Memory B cell (primary cell): ENCODE measurements at regions not wholly inside any gene's neighbourhood (a gene's known extent, or its start where the extent isn't known, plus 50 kb on each side); places are given as distances from the start of the nearest gene placed in this dataset.

Source experiments
- ATAC-seq: fragments of 150-1000 bp; cut with Tn5 transposase; 2 replicates; pipeline ENCODE4 v1.10.0; 2021; ENCODE audit warnings: low read depth, mild to moderate bottlenecking, moderate library complexity
- DNase-seq, 2 donors: peaks; one replicate each; pipeline ENCODE4 v3.0.0; 2022; ENCODE audit warnings: low spot score in 2 of 2
- H3K27ac Mint-ChIP-seq: one replicate; pipeline ENCODE4 v1.8.0; 2022; ENCODE audit warnings: mild to moderate bottlenecking, moderate library complexity, mixed read lengths
- H3K27me3 Mint-ChIP-seq: one replicate; pipeline ENCODE4 v1.8.0; 2022; ENCODE audit warnings: mixed read lengths
- H3K36me3 Mint-ChIP-seq: one replicate; pipeline ENCODE4 v1.8.0; 2022; ENCODE audit warnings: mild to moderate bottlenecking, mixed read lengths
- H3K4me1 Mint-ChIP-seq: one replicate; pipeline ENCODE4 v1.8.0; 2022; ENCODE audit warnings: mixed read lengths
- H3K4me3 Mint-ChIP-seq: one replicate; pipeline ENCODE4 v1.8.0; 2022; ENCODE audit warnings: mild to moderate bottlenecking, moderate library complexity, mixed read lengths
- H3K9me3 Mint-ChIP-seq: one replicate; pipeline ENCODE4 v1.8.0; 2022; ENCODE audit warnings: mixed read lengths

DNA sequence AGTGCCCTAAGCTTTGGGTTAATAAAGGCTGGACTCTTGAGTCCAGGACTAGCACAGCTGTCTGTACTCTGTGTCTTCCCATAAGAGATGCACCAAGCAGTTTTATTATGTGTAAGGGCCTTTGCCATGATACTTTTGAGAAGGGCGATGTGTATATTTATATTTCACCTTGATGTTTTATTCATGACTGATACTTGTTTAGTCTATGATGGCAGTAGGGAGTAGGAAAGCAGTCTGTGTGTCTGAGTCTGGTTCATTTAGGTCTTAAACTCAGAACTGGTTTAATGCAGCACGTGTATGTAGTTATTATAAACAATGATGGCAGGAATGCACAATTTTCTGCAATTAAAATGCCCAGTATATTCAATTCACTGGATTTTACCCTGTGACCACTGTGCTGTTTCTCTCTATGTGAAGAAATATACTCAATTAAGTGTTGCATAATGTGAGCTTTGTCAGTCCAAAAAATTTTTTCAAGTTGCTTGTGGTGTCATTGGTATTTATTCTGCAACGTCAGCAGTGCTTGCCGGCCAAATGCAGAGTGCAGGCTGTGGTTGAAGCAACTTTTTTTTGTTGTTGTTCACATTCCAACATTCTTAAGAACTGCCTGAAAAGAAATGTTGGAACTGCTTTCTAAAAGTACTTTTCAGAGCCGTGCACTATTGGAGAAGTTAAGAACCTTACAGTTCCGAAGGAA is 423.7 kb upstream of the SEMA6D start:
- Mint-ChIP-seq H3K9me3 (no peaks in the 10 kb centered on the region), H3K4me3 (no peak overlapping the region), H3K4me1 (no peaks in the 10 kb centered on the region), H3K27ac (no peak overlapping the region), H3K36me3 (no peaks in the 10 kb centered on the region), H3K27me3 (no peaks in the 10 kb centered on the region)
- DNase-seq, result no peak
- no peak for ATAC-seq

DNA sequence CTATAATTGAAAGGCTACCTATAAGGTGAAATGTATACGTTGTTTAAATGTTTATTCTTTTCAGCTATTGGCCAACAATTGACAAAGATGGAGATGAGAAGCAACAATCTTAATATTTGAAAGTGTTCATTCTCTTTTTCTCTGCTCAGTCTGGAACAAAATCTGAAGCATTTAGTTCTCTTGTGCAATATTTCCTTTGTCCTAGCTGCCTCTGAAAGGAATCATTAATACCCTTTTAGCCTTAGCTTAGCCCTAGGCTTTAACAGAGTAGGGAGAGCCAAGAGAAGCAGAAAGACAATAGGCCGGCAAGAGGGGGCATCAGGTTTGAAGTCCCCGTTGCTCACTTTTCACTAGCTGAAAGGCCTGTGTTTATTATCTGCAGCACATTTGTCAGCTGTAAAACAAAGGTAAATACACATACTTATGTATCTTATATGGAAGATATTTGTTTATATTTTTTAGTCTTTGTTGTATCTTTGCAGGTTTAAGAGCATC is 422.5 kb upstream of the SEMA6D start:
- H3K36me3 Mint-ChIP-seq, result no peaks in the 10 kb centered on the region
- no peaks in the 10 kb centered on the region for H3K27me3 Mint-ChIP-seq
- no peak overlapping the region for H3K4me3 Mint-ChIP-seq
- DNase-seq (no peak), ATAC-seq (no peak)
- no peak overlapping the region for H3K27ac Mint-ChIP-seq
- H3K4me1 Mint-ChIP-seq, result no peaks in the 10 kb centered on the region
- no peaks in the 10 kb centered on the region for H3K9me3 Mint-ChIP-seq

DNA sequence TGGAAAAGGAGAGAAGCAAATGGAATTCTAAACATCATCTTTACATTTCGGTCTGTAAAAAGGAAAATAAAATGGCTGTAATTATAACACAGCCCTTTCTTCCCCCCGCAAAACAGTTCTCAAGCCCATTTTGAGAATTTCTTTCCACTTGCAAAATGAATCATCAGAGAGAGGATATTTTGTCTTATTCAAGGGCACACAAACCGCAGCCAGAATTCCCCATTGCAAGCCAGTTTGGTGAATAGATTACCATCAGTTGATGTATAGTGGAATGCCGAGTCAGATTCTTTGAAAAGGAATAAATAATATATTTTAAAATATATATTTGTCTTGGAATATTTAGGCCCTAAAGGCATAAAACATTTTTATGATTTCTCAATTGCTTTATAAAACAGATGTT is 420.4 kb upstream of the SEMA6D start:
- no peaks in the 10 kb centered on the region for H3K9me3 Mint-ChIP-seq
- H3K36me3 Mint-ChIP-seq, result no peaks in the 10 kb centered on the region
- H3K27me3 Mint-ChIP-seq, result no peaks in the 10 kb centered on the region
- H3K27ac Mint-ChIP-seq, result no peak overlapping the region
- no peaks in the 10 kb centered on the region for H3K4me1 Mint-ChIP-seq
- no peak overlapping the region for H3K4me3 Mint-ChIP-seq
- no peak for DNase-seq
- ATAC-seq, result no peak

DNA sequence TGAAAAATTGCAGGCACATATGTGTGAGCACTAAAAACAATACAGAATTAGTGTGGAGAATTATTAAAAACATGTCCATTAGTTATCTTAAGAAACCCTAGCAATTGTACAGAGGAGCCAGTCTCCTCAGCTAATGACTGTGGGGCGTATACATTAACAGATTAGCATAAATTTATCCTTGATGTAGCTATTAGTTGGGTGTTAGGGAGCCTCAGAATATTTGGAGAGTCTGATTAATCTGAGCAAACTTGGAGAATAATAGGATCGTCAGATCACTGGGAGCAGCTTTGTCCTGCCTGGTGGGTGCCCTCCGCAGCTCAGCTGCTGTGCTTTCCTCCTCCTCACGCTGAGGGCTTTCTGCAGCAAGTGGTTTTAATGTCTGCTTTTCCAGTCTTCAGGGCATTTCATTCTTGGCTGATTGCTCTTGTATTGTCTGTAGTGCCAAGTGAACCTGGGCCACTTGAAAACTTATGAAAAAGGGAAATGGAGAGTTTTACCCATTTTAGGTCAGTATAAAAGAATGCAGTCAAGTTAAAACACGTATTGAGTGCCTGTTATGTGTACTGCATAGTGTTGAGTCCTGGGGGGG is 417.4 kb upstream of the SEMA6D start:
- no peak overlapping the region for H3K27ac Mint-ChIP-seq
- no peaks in the 10 kb centered on the region for H3K27me3 Mint-ChIP-seq
- H3K4me3 Mint-ChIP-seq, result no peak overlapping the region
- H3K36me3 Mint-ChIP-seq, result no peaks in the 10 kb centered on the region
- no peak for DNase-seq
- no peaks in the 10 kb centered on the region for H3K9me3 Mint-ChIP-seq
- no peak for ATAC-seq
- no peaks in the 10 kb centered on the region for H3K4me1 Mint-ChIP-seq

DNA sequence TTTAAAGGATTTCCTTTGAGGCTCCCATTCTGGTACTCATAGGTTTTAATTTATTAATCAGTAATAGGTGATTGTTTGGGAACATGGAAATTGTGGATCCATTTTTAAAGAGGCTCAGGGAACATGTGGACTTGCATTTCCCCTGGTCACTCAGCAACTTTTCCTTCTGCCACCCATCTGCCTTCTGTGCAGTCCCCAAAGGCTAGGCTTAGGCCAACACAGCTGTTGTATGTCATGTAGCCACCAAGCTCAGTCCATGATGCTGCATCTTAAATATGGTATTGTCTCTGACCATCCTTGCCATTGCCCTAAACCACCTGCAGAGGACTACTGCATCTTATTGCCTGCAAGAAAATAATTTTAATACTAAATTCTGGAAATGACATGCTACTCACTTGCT is 416.7 kb upstream of the SEMA6D start:
- Mint-ChIP-seq H3K9me3 (no peaks in the 10 kb centered on the region), H3K36me3 (no peaks in the 10 kb centered on the region), H3K27me3 (no peaks in the 10 kb centered on the region), H3K27ac (no peak overlapping the region), H3K4me1 (no peaks in the 10 kb centered on the region), H3K4me3 (no peak overlapping the region)
- ATAC-seq, result no peak
- DNase-seq, result no peak

DNA sequence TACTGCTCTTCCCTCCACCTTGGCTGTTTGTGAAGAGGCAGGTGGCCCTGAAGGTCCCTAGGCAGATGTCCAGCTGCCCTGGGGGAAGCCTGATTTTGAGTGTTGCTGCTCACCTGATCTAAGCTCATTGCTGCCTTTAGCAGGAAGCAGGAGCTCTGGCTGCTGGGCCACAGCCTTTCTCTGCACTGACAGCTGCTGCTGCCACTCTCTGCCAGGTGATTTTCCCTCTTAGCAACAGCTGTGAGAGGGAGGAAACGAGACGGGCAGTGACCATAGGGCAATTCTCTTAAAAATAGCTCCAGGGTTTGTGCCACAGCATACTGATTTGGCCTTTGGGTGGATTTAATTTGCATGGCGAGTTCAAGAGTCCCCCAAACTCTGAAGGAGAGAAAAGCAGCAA is 415.8 kb upstream of the SEMA6D start:
- H3K4me1 Mint-ChIP-seq, result no peaks in the 10 kb centered on the region
- ATAC-seq (no peak), DNase-seq (no peak)
- no peaks in the 10 kb centered on the region for H3K27me3 Mint-ChIP-seq
- H3K36me3 Mint-ChIP-seq, result no peaks in the 10 kb centered on the region
- no peak overlapping the region for H3K27ac Mint-ChIP-seq
- no peak overlapping the region for H3K4me3 Mint-ChIP-seq
- H3K9me3 Mint-ChIP-seq, result no peaks in the 10 kb centered on the region

DNA sequence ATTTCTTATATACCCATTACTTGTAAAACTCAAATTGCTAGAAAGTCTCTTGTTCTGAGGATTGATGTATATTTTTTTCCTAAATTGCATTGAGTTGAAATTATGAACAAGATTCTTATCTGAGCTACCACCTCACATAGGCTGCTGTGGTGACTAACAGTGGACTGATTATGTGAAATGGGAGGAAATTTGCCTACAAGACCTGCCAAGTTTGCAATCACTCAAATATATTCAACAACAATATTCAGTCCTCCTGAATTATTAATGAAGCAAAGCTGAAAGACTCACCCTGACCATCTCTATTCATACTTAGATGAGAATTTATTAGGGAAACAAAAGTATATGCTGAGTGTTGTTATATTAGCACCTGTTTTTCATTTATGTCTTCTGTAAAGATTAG is 412.6 kb upstream of the SEMA6D start:
- Mint-ChIP-seq H3K9me3 (no peaks in the 10 kb centered on the region), H3K4me3 (no peak overlapping the region), H3K27me3 (no peaks in the 10 kb centered on the region), H3K4me1 (no peaks in the 10 kb centered on the region), H3K36me3 (no peaks in the 10 kb centered on the region), H3K27ac (no peak overlapping the region)
- ATAC-seq, result no peak
- no peak for DNase-seq

DNA sequence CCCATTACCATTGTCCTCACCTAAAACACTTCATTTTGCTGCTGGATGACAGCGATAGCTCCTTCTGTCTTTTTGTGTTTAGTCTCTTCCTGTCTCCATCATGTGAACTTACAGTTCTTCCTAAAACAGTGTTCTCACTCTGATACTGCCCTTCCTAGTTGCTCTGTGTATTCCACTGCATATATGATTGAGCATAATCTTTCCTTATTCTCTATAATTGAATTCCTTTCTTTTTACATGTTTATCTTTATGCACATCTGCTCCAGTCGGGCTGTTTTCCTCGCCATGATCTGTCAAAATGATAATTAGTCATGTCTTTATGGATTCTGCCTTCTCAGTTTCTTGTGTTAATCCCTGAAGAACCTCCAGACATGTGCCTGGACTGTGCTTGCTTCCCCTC is 405.1 kb upstream of the SEMA6D start:
- H3K4me1 Mint-ChIP-seq, result no peaks in the 10 kb centered on the region
- H3K27me3 Mint-ChIP-seq, result no peaks in the 10 kb centered on the region
- no peak overlapping the region for H3K4me3 Mint-ChIP-seq
- no peak for DNase-seq
- no peak for ATAC-seq
- no peaks in the 10 kb centered on the region for H3K36me3 Mint-ChIP-seq
- no peak overlapping the region for H3K27ac Mint-ChIP-seq
- H3K9me3 Mint-ChIP-seq, result peaks cover 6% of the 10 kb centered on the region

DNA sequence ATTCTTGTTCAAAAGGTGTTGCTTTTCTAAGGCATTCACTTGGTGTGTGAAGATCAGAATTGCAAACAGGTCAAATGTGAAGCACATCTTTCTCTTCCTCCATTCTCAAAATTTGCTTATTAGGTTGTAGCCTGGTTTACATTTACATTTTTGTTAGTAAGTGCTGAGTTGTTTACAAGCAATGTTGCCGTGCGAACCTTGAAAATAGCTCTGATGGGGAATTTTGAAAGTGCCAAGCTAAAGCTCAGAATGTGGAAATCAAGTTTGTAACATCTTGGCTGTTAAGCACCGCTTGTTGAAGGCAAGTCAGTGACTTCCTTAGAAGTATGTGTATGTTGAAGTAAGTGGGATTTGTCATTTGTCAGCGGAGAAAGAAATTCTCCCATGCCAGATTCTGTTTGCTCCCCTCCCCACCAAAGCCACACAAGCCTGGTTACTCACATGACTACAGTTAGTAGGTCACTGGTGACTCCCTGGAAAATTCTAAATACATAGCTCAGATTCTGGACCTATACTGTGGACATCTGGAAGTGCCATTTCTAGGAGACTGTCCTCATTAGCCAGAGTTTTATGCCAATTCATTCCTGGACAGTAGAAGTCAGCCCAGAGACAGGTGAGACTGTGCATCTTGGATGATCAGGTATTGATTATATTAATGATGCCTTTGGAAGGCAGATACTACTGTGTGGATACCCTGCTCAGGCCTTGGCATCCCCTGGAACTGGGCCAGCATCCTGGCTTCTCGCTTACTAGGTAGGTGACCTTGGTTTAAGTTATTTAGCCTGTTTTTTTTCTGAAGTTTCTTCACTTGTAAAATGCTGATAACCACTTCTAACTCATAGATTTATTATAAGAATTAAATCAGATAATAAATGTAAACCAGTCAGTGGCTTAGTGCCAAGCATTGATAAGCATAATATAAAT is 390.6 kb upstream of the SEMA6D start:
- no peak overlapping the region for H3K4me3 Mint-ChIP-seq
- no peak for ATAC-seq
- DNase-seq, result no peak
- H3K36me3 Mint-ChIP-seq, result no peaks in the 10 kb centered on the region
- H3K27me3 Mint-ChIP-seq, result peaks cover 3% of the 10 kb centered on the region
- H3K9me3 Mint-ChIP-seq, result peaks cover 2% of the 10 kb centered on the region
- no peaks in the 10 kb centered on the region for H3K4me1 Mint-ChIP-seq
- no peak overlapping the region for H3K27ac Mint-ChIP-seq

DNA sequence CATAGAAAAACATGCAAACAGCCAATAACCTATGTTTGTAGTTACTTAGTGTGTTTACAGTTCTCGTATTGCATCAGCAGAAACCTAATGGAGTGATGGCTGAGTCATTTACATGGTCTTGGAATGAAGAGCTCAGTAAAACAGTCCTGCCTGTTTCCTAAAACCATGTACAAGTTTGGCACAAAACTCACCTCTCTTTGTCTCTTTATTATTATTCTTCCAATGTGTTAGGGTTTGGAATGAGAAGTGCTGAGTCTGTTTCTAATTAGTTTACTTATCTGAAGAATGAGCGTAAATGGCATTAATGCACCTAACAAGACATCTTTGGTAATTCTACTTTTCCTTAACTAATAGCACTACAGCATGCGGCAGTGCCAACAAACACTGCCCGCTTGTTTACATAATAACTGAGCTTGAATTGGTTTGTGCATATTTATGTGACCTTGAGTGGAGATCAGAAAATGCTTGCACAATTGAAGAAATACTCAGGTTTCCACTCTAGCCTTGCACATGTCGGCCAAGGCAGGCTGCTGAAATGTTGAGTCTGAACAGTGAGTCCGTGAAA is 385.4 kb upstream of the SEMA6D start:
- ATAC-seq (no peak), DNase-seq (no peak)
- H3K9me3 Mint-ChIP-seq, result peaks cover 4% of the 10 kb centered on the region
- H3K4me3 Mint-ChIP-seq, result no peak overlapping the region
- H3K27ac Mint-ChIP-seq, result no peak overlapping the region
- H3K4me1 Mint-ChIP-seq, result no peaks in the 10 kb centered on the region
- peaks cover 2% of the 10 kb centered on the region for H3K27me3 Mint-ChIP-seq
- no peaks in the 10 kb centered on the region for H3K36me3 Mint-ChIP-seq

DNA sequence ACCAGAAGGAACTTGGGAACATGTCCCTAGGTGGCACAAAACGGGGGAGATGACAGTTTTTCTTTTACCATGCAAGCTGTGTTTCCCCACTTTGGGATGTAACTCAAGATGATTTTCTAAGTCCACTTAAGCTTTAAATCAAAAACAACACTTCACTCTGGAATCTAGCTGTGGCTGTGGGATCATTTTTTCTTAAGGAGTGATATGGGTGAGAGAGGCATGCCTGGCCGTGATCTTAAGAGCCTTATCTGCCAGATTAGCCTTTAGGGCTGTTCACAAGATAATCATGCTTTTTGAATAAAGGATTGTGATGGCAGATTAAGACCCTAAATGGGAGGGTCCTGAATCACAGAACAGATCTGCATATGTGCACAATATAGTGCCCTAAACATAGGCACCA is 384.8 kb upstream of the SEMA6D start:
- ATAC-seq (no peak), DNase-seq (no peak)
- Mint-ChIP-seq H3K27me3 (peaks cover 2% of the 10 kb centered on the region), H3K36me3 (no peaks in the 10 kb centered on the region), H3K4me1 (no peaks in the 10 kb centered on the region), H3K9me3 (peaks cover 4% of the 10 kb centered on the region), H3K27ac (no peak overlapping the region), H3K4me3 (no peak overlapping the region)

DNA sequence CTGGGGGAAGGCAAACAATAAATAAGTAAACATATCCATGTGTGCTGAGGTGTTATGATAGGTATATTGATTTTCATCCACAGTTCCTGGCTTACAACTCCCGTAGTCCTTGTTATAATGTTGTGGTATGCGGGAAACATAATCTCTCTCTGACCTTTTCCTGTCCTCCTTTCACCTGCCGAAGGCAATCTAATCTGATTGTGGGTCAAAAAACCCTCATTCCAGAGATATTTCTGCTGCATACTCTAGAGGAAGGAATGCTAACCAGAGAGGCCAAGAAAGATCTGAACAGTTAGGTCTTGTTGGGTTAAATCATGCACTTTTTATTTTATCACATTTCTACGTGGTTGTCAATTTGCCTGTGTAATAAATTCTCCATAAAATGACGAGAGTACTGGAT is 383.6 kb upstream of the SEMA6D start:
- Mint-ChIP-seq H3K27ac (no peak overlapping the region), H3K36me3 (no peaks in the 10 kb centered on the region), H3K27me3 (peaks cover under 1% of the 10 kb centered on the region), H3K4me1 (no peaks in the 10 kb centered on the region), H3K9me3 (peaks cover 4% of the 10 kb centered on the region), H3K4me3 (no peak overlapping the region)
- DNase-seq (no peak), ATAC-seq (no peak)

DNA sequence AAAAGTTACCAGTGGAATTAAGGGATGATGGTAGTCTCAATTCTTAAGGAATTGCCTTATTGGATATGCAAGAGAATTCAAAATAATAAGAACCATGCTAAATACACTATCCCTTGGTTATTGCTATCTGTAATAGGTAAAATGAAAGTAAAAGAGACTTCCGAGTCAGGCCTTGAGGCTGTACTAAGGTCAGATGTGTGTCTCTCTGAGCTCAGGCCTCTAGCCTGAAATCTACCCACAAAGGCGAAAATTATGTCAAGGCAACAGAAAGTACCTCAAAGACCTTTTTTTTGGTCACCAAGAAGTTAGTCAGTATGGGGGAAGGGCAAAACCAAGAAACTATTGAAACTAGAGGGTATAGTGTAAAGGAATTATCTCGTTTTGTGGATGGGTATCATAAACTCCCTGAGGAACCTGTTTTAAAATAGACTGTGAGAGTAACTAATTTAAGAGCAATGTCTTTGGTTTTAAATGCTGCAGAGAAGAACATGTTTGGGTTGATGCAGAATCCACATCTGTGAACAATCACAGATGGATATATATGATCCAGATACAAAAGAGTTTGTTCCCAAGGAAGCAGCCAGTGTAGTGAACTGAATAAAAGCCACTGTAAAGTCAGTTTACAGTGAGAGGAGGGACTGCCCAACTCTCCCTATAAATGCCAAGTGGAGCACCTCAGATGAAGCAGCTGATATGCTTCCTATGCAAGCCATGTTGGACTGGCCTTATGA is 382.3 kb upstream of the SEMA6D start:
- H3K27ac Mint-ChIP-seq, result no peak overlapping the region
- no peaks in the 10 kb centered on the region for H3K4me1 Mint-ChIP-seq
- DNase-seq, result no peak
- H3K36me3 Mint-ChIP-seq, result no peaks in the 10 kb centered on the region
- H3K27me3 Mint-ChIP-seq, result no peaks in the 10 kb centered on the region
- H3K9me3 Mint-ChIP-seq, result peaks cover 3% of the 10 kb centered on the region
- no peak overlapping the region for H3K4me3 Mint-ChIP-seq
- ATAC-seq, result no peak
